HCEC 1CT (cell line): ENCODE measurements at regions not wholly inside any gene's neighbourhood (a gene's known extent, or its start where the extent isn't known, plus 50 kb on each side); places are given as distances from the start of the nearest gene placed in this dataset.

Experiments
- DNase-seq: peaks from one replicate; pipeline ENCODE4 v3.0.0-alpha.2; 2017

- DNase-seq: no peak
Measured at GRCh38 chr6:1023229-1023628, 288.7 kb upstream of the FOXQ1 start.

- DNase-seq: no peak
Measured at GRCh38 chr6:1022719-1023118, 289.2 kb upstream of the FOXQ1 start.

- DNase-seq: no peak
Measured at GRCh38 chr6:1020837-1021236, 291.1 kb upstream of the FOXQ1 start.

- DNase-seq: no peak
Measured at GRCh38 chr6:1020133-1020532, 291.8 kb upstream of the FOXQ1 start.

- DNase-seq: no peak
Measured at GRCh38 chr6:1018041-1018440, 293.9 kb upstream of the FOXQ1 start.

- DNase-seq: no peak
Measured at GRCh38 chr6:1016329-1017302, 295.3 kb upstream of the FOXQ1 start.

GRCh38 chr6:1015825-1016224 lies 296.1 kb upstream of the FOXQ1 start:
- DNase-seq: no peak

- no peak for DNase-seq
Measured at GRCh38 chr6:1014431-1014807, 297.5 kb upstream of the FOXQ1 start.

GRCh38 chr6:1013656-1014430 lies 298.1 kb upstream of the FOXQ1 start:
- no peak for DNase-seq

GRCh38 chr6:1009103-1009502 lies 302.8 kb upstream of the FOXQ1 start:
- no peak for DNase-seq

GRCh38 chr6:1007159-1007558 lies 304.7 kb upstream of the FOXQ1 start:
- no peak for DNase-seq

- DNase-seq: no peak
Measured at GRCh38 chr6:1004885-1005630, 306.8 kb upstream of the FOXQ1 start.

- DNase-seq: no peak
Measured at GRCh38 chr6:1003394-1004160, 308.3 kb upstream of the FOXQ1 start.

- no peak for DNase-seq
Measured at GRCh38 chr6:1002989-1003388, 308.9 kb upstream of the FOXQ1 start.

GRCh38 chr6:1001655-1002349 lies 308.9 kb upstream of the EXOC2 start:
- DNase-seq: no peak

- DNase-seq: no peak
Measured at GRCh38 chr6:999552-999951, 306.6 kb upstream of the EXOC2 start.

GRCh38 chr6:998551-998950 lies 305.6 kb upstream of the EXOC2 start:
- DNase-seq: no peak

- no peak for DNase-seq
Measured at GRCh38 chr6:996271-996852, 303.4 kb upstream of the EXOC2 start.

GRCh38 chr6:991192-991591 lies 298.3 kb upstream of the EXOC2 start:
- no peak for DNase-seq

- no peak for DNase-seq
Measured at GRCh38 chr6:984031-984430, 291.1 kb upstream of the EXOC2 start.

GRCh38 chr6:978937-979685 lies 286.2 kb upstream of the EXOC2 start:
- DNase-seq: no peak
